HG02973 (cell line): ENCODE measurements at regions not wholly inside any gene's neighbourhood (a gene's known extent, or its start where the extent isn't known, plus 50 kb on each side); places are given as distances from the start of the nearest gene placed in this dataset.
"Not testable (repeated sequence)": the region's sequence is repeated elsewhere in the genome, so short reads cannot be mapped to it uniquely, and the experiment has no call there.

ENCODE experiments used
- ATAC-seq: cut with Tn5 transposase; IDR thresholded peaks from one replicate; pipeline ENCODE4 v1.9.1; 2021; ENCODE audit warnings: moderate library complexity; ENCODE audit not compliant: unreplicated experiment

- ATAC-seq: no peak
Observed at GRCh38 chr11:13782390-13783075, 114.1 kb downstream of the FAR1 start.

GRCh38 chr11:13784441-13784840, 116.0 kb downstream of the FAR1 start:
- ATAC-seq: no peak

- ATAC-seq: no peak
Observed at GRCh38 chr11:13784855-13785254, 116.4 kb downstream of the FAR1 start.

GRCh38 chr11:13786688-13787087, 118.2 kb downstream of the FAR1 start:
- no peak for ATAC-seq

GRCh38 chr11:13797616-13798015, 129.1 kb downstream of the FAR1 start:
- not testable (repeated sequence) for ATAC-seq

- ATAC-seq: no peak
Observed at GRCh38 chr11:13800901-13801300, 132.4 kb downstream of the FAR1 start.

- ATAC-seq: no peak
Observed at GRCh38 chr11:13818325-13818724, 144.2 kb upstream of the SPON1 start.

GRCh38 chr11:13826505-13827278, 135.8 kb upstream of the SPON1 start:
- ATAC-seq: no peak

GRCh38 chr11:13831696-13832095, 130.8 kb upstream of the SPON1 start:
- ATAC-seq: no peak

GRCh38 chr11:13834463-13834862, 128.1 kb upstream of the SPON1 start:
- ATAC-seq: no peak

- ATAC-seq: no peak
Observed at GRCh38 chr11:13836666-13837065, 125.9 kb upstream of the SPON1 start.

- ATAC-seq: no peak
Observed at GRCh38 chr11:13837286-13837685, 125.2 kb upstream of the SPON1 start.

- ATAC-seq: no peak
Observed at GRCh38 chr11:13841393-13841792, 121.1 kb upstream of the SPON1 start.

- no peak for ATAC-seq
Observed at GRCh38 chr11:13848031-13848430, 114.5 kb upstream of the SPON1 start.

- no peak for ATAC-seq
Observed at GRCh38 chr11:13850231-13851005, 112.1 kb upstream of the SPON1 start.

- no peak for ATAC-seq
Observed at GRCh38 chr11:13851691-13852090, 110.8 kb upstream of the SPON1 start.

GRCh38 chr11:13852481-13852880, 110.0 kb upstream of the SPON1 start:
- ATAC-seq: no peak

GRCh38 chr11:13857828-13858227, 104.7 kb upstream of the SPON1 start:
- no peak for ATAC-seq

GRCh38 chr11:13859892-13860291, 102.6 kb upstream of the SPON1 start:
- no peak for ATAC-seq

GRCh38 chr11:13861411-13861810, 101.1 kb upstream of the SPON1 start:
- no peak for ATAC-seq

- no peak for ATAC-seq
Observed at GRCh38 chr11:13862845-13863392, 99.6 kb upstream of the SPON1 start.
